ENCODE measurements at regions not wholly inside any gene's neighbourhood (a gene's known extent, or its start where the extent isn't known, plus 50 kb on each side); places are given as distances from the start of the nearest gene placed in this dataset.
A peak's percentile ranks its signal among the peaks of the same experiment; 100 is the strongest.

GRCh38 chr4:30842689-30843088 lies 122.5 kb downstream of the PCDH7 start:
- Mint-ChIP-seq H3K4me1 (peaks cover 39% of the 10 kb centered on the region), H3K9me3 (no peaks in the 10 kb centered on the region), H3K36me3 (no peaks in the 10 kb centered on the region), H3K27me3 (ENCODE audit: insufficient read depth, low read depth) (peaks cover 2% of the 10 kb centered on the region), H3K4me3 (no peak overlapping the region), H3K27ac (no peak overlapping the region)
- no peak for DNase-seq (ENCODE audit: low spot score)
- Histone ChIP-seq H3K4me2 (no peak overlapping the region), H3K27ac (no peak overlapping the region), H3F3A (ENCODE audit: low read depth) (peaks cover 17% of the 10 kb centered on the region), H3K9ac (no peak overlapping the region), H3K79me2 (ENCODE audit: low read depth) (no peaks in the 10 kb centered on the region), H3K27me3 (no peaks in the 10 kb centered on the region), H3K4me3 (no peak overlapping the region), H3K9me3 (ENCODE audit: low read depth) (no peaks in the 10 kb centered on the region), H3K36me3 (no peaks in the 10 kb centered on the region), H4K20me1 (ENCODE audit: low read depth) (no peaks in the 10 kb centered on the region), H3K4me1 (peaks cover 39% of the 10 kb centered on the region), H2AFZ (replicated peaks) (no peak overlapping the region)
- TF ChIP-seq CTCF (IDR thresholded peaks at IDR 0.05) = no peak
- TF ChIP-seq EZH2phosphoT487 (IDR thresholded peaks at IDR 0.05) = no peak
- no peak for TF ChIP-seq EZH2 (IDR thresholded peaks at IDR 0.05)

GRCh38 chr4:30844861-30845582 lies 124.9 kb downstream of the PCDH7 start:
- Histone ChIP-seq H3K9ac (no peak overlapping the region), H3K27me3 (no peaks in the 10 kb centered on the region), H3K9me3 (ENCODE audit: low read depth) (no peaks in the 10 kb centered on the region), H2AFZ (replicated peaks) (no peak overlapping the region), H3K4me2 (peak overlapping the region; percentile 19), H4K20me1 (ENCODE audit: low read depth) (no peaks in the 10 kb centered on the region), H3K79me2 (ENCODE audit: low read depth) (no peaks in the 10 kb centered on the region), H3K27ac (peak overlapping the region; percentile 8), H3K4me3 (no peak overlapping the region), H3F3A (ENCODE audit: low read depth) (peaks cover 8% of the 10 kb centered on the region), H3K4me1 (peaks cover 38% of the 10 kb centered on the region), H3K36me3 (no peaks in the 10 kb centered on the region)
- TF ChIP-seq CTCF (IDR thresholded peaks at IDR 0.05) (no peak), EZH2phosphoT487 (IDR thresholded peaks at IDR 0.05) (no peak), EZH2 (IDR thresholded peaks at IDR 0.05) (no peak)
- H3K27ac Mint-ChIP-seq = no peak overlapping the region
- H3K27me3 Mint-ChIP-seq (ENCODE audit: insufficient read depth, low read depth) = peaks cover 2% of the 10 kb centered on the region
- H3K36me3 Mint-ChIP-seq = no peaks in the 10 kb centered on the region
- H3K4me3 Mint-ChIP-seq = no peak overlapping the region
- H3K9me3 Mint-ChIP-seq = no peaks in the 10 kb centered on the region
- DNase-seq (ENCODE audit: low spot score) = no peak
- peaks cover 21% of the 10 kb centered on the region for H3K4me1 Mint-ChIP-seq

GRCh38 chr4:30847167-30847566 lies 127.0 kb downstream of the PCDH7 start:
- DNase-seq (ENCODE audit: low spot score) = peak; percentile 64

More at GRCh38 chr4:30847167-30847566, 127.0 kb downstream of the PCDH7 start:
- Histone ChIP-seq H4K20me1 (ENCODE audit: low read depth) (no peaks in the 10 kb centered on the region), H3K9ac (no peak overlapping the region), H3K36me3 (no peaks in the 10 kb centered on the region), H3K27ac (peak overlapping the region; percentile 69), H3K4me2 (peak overlapping the region; percentile 62), H3K79me2 (ENCODE audit: low read depth) (no peaks in the 10 kb centered on the region), H3K4me1 (peaks cover 38% of the 10 kb centered on the region), H2AFZ (replicated peaks) (no peak overlapping the region), H3K27me3 (no peaks in the 10 kb centered on the region), H3F3A (ENCODE audit: low read depth) (peaks cover 8% of the 10 kb centered on the region), H3K4me3 (no peak overlapping the region), H3K9me3 (ENCODE audit: low read depth) (no peaks in the 10 kb centered on the region)
- peaks cover 2% of the 10 kb centered on the region for H3K27me3 Mint-ChIP-seq (ENCODE audit: insufficient read depth, low read depth)
- TF ChIP-seq CTCF (IDR thresholded peaks at IDR 0.05) (no peak), EZH2 (IDR thresholded peaks at IDR 0.05) (no peak), EZH2phosphoT487 (IDR thresholded peaks at IDR 0.05) (no peak)
- no peak overlapping the region for H3K27ac Mint-ChIP-seq
- no peaks in the 10 kb centered on the region for H3K36me3 Mint-ChIP-seq
- H3K4me1 Mint-ChIP-seq = peaks cover 13% of the 10 kb centered on the region
- no peaks in the 10 kb centered on the region for H3K9me3 Mint-ChIP-seq
- H3K4me3 Mint-ChIP-seq = no peak overlapping the region

Measured in neural progenitor cell (in vitro differentiated cells).